ENCODE measurements at regions not wholly inside any gene's neighbourhood (a gene's known extent, or its start where the extent isn't known, plus 50 kb on each side); places are given as distances from the start of the nearest gene placed in this dataset.

- no peak for DNase-seq (ENCODE audit: low read depth in 3 of 3)
Observed at GRCh38 chr3:28901018-28901417, 379.9 kb upstream of the RBMS3 start.

- DNase-seq (ENCODE audit: low read depth in 3 of 3): no peak
Observed at GRCh38 chr3:28903171-28903601, 377.7 kb upstream of the RBMS3 start.

- DNase-seq (ENCODE audit: low read depth in 3 of 3): no peak
Observed at GRCh38 chr3:28905798-28906197, 375.1 kb upstream of the RBMS3 start.

- no peak for DNase-seq (ENCODE audit: low read depth in 3 of 3)
Observed at GRCh38 chr3:28906561-28907310, 374.1 kb upstream of the RBMS3 start.

- DNase-seq (ENCODE audit: low read depth in 3 of 3): no peak
Observed at GRCh38 chr3:28907616-28908015, 373.3 kb upstream of the RBMS3 start.

GRCh38 chr3:28912120-28912885, 368.6 kb upstream of the RBMS3 start:
- DNase-seq (ENCODE audit: low read depth in 3 of 3): no peak

- no peak for DNase-seq (ENCODE audit: low read depth in 3 of 3)
Observed at GRCh38 chr3:28915741-28916500, 364.9 kb upstream of the RBMS3 start.

GRCh38 chr3:28916713-28917499, 364.0 kb upstream of the RBMS3 start:
- no peak for DNase-seq (ENCODE audit: low read depth in 3 of 3)

- DNase-seq (ENCODE audit: low read depth in 3 of 3): no peak
Observed at GRCh38 chr3:28917895-28918475, 362.9 kb upstream of the RBMS3 start.

- DNase-seq (ENCODE audit: low read depth in 3 of 3): no peak
Observed at GRCh38 chr3:28922376-28922775, 358.5 kb upstream of the RBMS3 start.

- no peak for DNase-seq (ENCODE audit: low read depth in 3 of 3)
Observed at GRCh38 chr3:28923994-28924393, 356.9 kb upstream of the RBMS3 start.

- DNase-seq (ENCODE audit: low read depth in 3 of 3): no peak
Observed at GRCh38 chr3:28924744-28925360, 356.0 kb upstream of the RBMS3 start.

- no peak for DNase-seq (ENCODE audit: low read depth in 3 of 3)
Observed at GRCh38 chr3:28933337-28933736, 347.5 kb upstream of the RBMS3 start.

GRCh38 chr3:28934126-28934813, 346.6 kb upstream of the RBMS3 start:
- no peak for DNase-seq (ENCODE audit: low read depth in 3 of 3)

- no peak for DNase-seq (ENCODE audit: low read depth in 3 of 3)
Observed at GRCh38 chr3:28935146-28935545, 345.7 kb upstream of the RBMS3 start.

- DNase-seq (ENCODE audit: low read depth in 3 of 3): no peak
Observed at GRCh38 chr3:28936154-28936553, 344.7 kb upstream of the RBMS3 start.

GRCh38 chr3:28940530-28940929, 340.3 kb upstream of the RBMS3 start:
- DNase-seq (ENCODE audit: low read depth in 3 of 3): no peak

GRCh38 chr3:28940994-28941393, 339.9 kb upstream of the RBMS3 start:
- DNase-seq (ENCODE audit: low read depth in 3 of 3): no peak

GRCh38 chr3:28947061-28947460, 333.8 kb upstream of the RBMS3 start:
- no peak for DNase-seq (ENCODE audit: low read depth in 3 of 3)

GRCh38 chr3:28947751-28948150, 333.1 kb upstream of the RBMS3 start:
- DNase-seq (ENCODE audit: low read depth in 3 of 3): no peak

Measured in stimulated activated CD4-positive, alpha-beta T cell treated with anti-CD3 and anti-CD28 coated beads, TNF-alpha, amount 100 ng/mL, for 24 hours (primary cell).